Breast epithelium (tissue), 4 donors: ENCODE measurements at regions not wholly inside any gene's neighbourhood (a gene's known extent, or its start where the extent isn't known, plus 50 kb on each side); places are given as distances from the start of the nearest gene placed in this dataset.
"Not testable (repeated sequence)": the region's sequence is repeated elsewhere in the genome, so short reads cannot be mapped to it uniquely, and the experiment has no call there.

Experiments used
- DNase-seq, 2 donors: peaks; one replicate each; pipeline ENCODE4 v3.0.0-alpha.2; 2019; ENCODE audit warnings: low spot score in 2 of 2
- H3K27ac ChIP-seq, 2 donors: fragments of 200-600 bp; sonication (generic) in 1 of 2; one replicate each; pipeline ENCODE4 v1.5.1; 2016 to 2019; ENCODE audit warnings: mild to moderate bottlenecking in 1 of 2
- H3K27me3 ChIP-seq, 2 donors: fragments of 200-600 bp; sonication (generic) in 1 of 2; one replicate each; pipeline versions ENCODE4 v1.5.1 to v1.6.0; 2017 to 2019; ENCODE audit warnings: control low read depth in 1 of 2, mild to moderate bottlenecking in 1 of 2
- H3K36me3 ChIP-seq: fragments of 200-600 bp; one replicate; pipeline ENCODE4 v1.5.1; 2019
- H3K4me1 ChIP-seq, 2 donors: fragments of 200-600 bp; sonication (generic); one replicate each; pipeline ENCODE4 v1.5.1; 2016 to 2019; ENCODE audit warnings: control low read depth in 1 of 2
- H3K4me3 ChIP-seq, 3 donors: fragments of 200-600 bp; sonication (generic); 1 replicate in 2 of 3; 2 replicates in 1 of 3; pipeline ENCODE4 v1.5.1; 2016 to 2019; ENCODE audit warnings: mild to moderate bottlenecking in 3 of 3, moderate library complexity in 2 of 3
- H3K9me3 ChIP-seq, 2 donors: fragments of 200-600 bp; sonication (generic) in 1 of 2; one replicate each; pipeline ENCODE4 v1.5.1; 2016 to 2019; ENCODE audit warnings: control low read depth in 1 of 2
- POLR2A ChIP-seq: fragments of 450-650 bp; IDR thresholded peaks from one replicate; pipeline ENCODE4 v1.6.1; 2016; ENCODE audit warnings: antibody characterized with exemption, mild to moderate bottlenecking, moderate library complexity
- POLR2AphosphoS5 ChIP-seq, 3 donors: sonication (generic); formaldehyde crosslinking; IDR thresholded peaks; one replicate each; pipeline ENCODE4 v1.6.1; 2017; ENCODE audit warnings: antibody characterized with exemption in 3 of 3
- intact Hi-C: fragments of 100-400 bp; cut with DNase I; formaldehyde crosslinking; loops from one replicate; pipeline ENCODE4 v1.15.1; 2023; ENCODE audit warnings: low total_unique reads
- TF ChIP-seq, protein P1 (sequence below), 3 donors: fragments of 450-650 bp; IDR thresholded peaks; one replicate each; pipeline ENCODE4 v1.5.1; 2016 to 2017; ENCODE audit warnings: antibody characterized with exemption in 3 of 3, mild to moderate bottlenecking in 3 of 3, moderate library complexity in 3 of 3

GRCh38 chr6:86154852-86155251 lies 512.2 kb upstream of the SYNCRIP start:
- no peaks in the 10 kb centered on the region for H3K36me3 ChIP-seq
- no peaks in the 10 kb centered on the region for H3K9me3 ChIP-seq
- intact Hi-C loops, result no loop called here
- TF ChIP-seq POLR2AphosphoS5 (IDR thresholded peaks at IDR 0.05), result no peak
- TF ChIP-seq POLR2A, result no peak
- H3K4me1 ChIP-seq, result no peaks in the 10 kb centered on the region
- no peak overlapping the region for H3K4me3 ChIP-seq
- H3K27ac ChIP-seq, result no peak overlapping the region
- no peaks in the 10 kb centered on the region for H3K27me3 ChIP-seq
- DNase-seq, result no peak

GRCh38 chr6:86153521-86153920 lies 510.8 kb upstream of the SYNCRIP start:
- H3K9me3 ChIP-seq, result no peaks in the 10 kb centered on the region
- no peaks in the 10 kb centered on the region for H3K27me3 ChIP-seq

GRCh38 chr6:86152546-86152945 lies 509.9 kb upstream of the SYNCRIP start:
- TF ChIP-seq POLR2A (no peak), POLR2AphosphoS5 (IDR thresholded peaks at IDR 0.05) (no peak)
- TF ChIP-seq, protein P1, sequence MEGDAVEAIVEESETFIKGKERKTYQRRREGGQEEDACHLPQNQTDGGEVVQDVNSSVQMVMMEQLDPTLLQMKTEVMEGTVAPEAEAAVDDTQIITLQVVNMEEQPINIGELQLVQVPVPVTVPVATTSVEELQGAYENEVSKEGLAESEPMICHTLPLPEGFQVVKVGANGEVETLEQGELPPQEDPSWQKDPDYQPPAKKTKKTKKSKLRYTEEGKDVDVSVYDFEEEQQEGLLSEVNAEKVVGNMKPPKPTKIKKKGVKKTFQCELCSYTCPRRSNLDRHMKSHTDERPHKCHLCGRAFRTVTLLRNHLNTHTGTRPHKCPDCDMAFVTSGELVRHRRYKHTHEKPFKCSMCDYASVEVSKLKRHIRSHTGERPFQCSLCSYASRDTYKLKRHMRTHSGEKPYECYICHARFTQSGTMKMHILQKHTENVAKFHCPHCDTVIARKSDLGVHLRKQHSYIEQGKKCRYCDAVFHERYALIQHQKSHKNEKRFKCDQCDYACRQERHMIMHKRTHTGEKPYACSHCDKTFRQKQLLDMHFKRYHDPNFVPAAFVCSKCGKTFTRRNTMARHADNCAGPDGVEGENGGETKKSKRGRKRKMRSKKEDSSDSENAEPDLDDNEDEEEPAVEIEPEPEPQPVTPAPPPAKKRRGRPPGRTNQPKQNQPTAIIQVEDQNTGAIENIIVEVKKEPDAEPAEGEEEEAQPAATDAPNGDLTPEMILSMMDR (IDR thresholded peaks at IDR 0.05), result no peak
- Histone ChIP-seq H3K4me1 (no peaks in the 10 kb centered on the region), H3K4me3 (no peak overlapping the region), H3K9me3 (no peaks in the 10 kb centered on the region), H3K27ac (no peak overlapping the region), H3K36me3 (no peaks in the 10 kb centered on the region), H3K27me3 (no peaks in the 10 kb centered on the region)
- DNase-seq, result no peak
- intact Hi-C loops, result no loop called here

More at GRCh38 chr6:86153521-86153920, 510.8 kb upstream of the SYNCRIP start:
- intact Hi-C loops, result no loop called here
- no peak for DNase-seq
- H3K4me1 ChIP-seq, result no peaks in the 10 kb centered on the region
- TF ChIP-seq POLR2AphosphoS5 (IDR thresholded peaks at IDR 0.05), result no peak
- TF ChIP-seq, protein P1 (IDR thresholded peaks at IDR 0.05), result no peak
- no peak for TF ChIP-seq POLR2A
- no peak overlapping the region for H3K27ac ChIP-seq
- H3K36me3 ChIP-seq, result no peaks in the 10 kb centered on the region
- no peak overlapping the region for H3K4me3 ChIP-seq

DNA sequence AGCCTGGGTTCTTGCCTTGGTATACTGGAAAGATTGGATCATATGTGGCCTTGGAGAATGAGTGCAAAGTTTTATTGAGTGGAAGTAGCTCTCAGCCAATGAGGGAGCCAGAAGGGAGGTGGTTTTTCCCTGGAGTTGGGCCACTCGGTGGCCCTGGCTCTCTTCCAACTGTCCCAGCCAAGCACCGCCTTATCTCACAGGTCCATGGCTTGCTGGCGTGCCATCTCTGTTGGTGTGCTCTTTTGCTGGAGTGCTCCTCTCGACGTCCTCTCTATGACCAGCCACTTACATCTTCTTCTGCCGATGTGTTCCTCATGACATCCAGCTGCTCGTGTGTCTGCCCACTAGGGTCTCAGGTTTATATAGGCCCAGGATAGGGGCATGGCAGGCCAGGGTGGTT lies 505.9 kb upstream of the SYNCRIP start:
- DNase-seq, result no peak
- Histone ChIP-seq H3K36me3 (no peaks in the 10 kb centered on the region), H3K9me3 (no peaks in the 10 kb centered on the region), H3K4me3 (no peak overlapping the region), H3K4me1 (no peaks in the 10 kb centered on the region), H3K27ac (no peak overlapping the region), H3K27me3 (no peaks in the 10 kb centered on the region)
- TF ChIP-seq, protein P1 (IDR thresholded peaks at IDR 0.05), result no peak
- TF ChIP-seq POLR2A (no peak), POLR2AphosphoS5 (IDR thresholded peaks at IDR 0.05) (no peak)
- intact Hi-C loops, result no loop called here

DNA sequence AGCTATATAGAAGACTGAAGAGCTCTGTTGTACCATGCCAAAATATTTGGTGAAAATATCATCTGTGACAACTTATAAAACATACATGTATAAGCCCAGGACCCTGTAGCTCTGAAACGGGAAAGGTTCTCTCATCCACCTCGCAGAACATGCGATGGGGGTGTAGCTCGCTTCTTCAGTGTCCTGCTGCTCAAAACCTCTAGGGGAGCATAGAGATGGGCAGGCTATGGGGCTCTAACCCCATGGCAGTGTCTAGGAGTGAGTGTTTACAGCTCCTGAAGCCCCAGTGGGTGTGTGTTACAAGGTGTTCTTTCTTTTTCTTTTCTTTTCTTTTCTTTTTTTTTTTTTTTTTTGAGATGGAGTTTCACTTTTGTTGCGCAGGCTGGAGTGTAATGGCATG lies 505.2 kb upstream of the SYNCRIP start:
- Histone ChIP-seq H3K27ac (no peak overlapping the region), H3K4me3 (no peak overlapping the region), H3K27me3 (no peaks in the 10 kb centered on the region), H3K9me3 (no peaks in the 10 kb centered on the region), H3K4me1 (no peaks in the 10 kb centered on the region), H3K36me3 (no peaks in the 10 kb centered on the region)
- intact Hi-C loops, result no loop called here
- no peak for TF ChIP-seq POLR2AphosphoS5 (IDR thresholded peaks at IDR 0.05)
- no peak for TF ChIP-seq POLR2A
- no peak for DNase-seq

DNA sequence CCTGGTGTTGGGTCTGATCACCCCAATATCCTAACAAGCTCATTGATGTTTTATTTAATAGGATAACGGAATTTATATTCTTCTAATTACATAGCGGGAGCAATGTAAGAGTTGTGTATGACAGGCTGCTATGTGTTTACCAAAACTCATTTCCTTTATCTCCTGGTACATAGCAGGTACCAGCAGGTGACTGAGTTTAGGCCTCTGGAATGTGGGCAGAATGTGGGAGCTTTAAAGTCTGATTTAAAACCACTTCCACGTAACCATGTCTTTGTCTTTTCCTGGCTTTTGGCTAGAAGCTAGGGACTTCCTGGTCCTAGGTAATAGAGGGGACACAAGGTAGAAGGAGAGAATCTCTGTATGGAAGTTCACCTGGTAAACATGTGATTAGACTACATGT lies 504.6 kb upstream of the SYNCRIP start:
- no peak for DNase-seq
- H3K27me3 ChIP-seq, result no peaks in the 10 kb centered on the region
- intact Hi-C loops, result no loop called here
- TF ChIP-seq POLR2A, result no peak
- TF ChIP-seq, protein P1 (IDR thresholded peaks at IDR 0.05), result no peak
- H3K9me3 ChIP-seq, result no peaks in the 10 kb centered on the region
- no peaks in the 10 kb centered on the region for H3K36me3 ChIP-seq
- H3K4me1 ChIP-seq, result no peaks in the 10 kb centered on the region
- H3K27ac ChIP-seq, result no peak overlapping the region
- H3K4me3 ChIP-seq, result no peak overlapping the region

DNA sequence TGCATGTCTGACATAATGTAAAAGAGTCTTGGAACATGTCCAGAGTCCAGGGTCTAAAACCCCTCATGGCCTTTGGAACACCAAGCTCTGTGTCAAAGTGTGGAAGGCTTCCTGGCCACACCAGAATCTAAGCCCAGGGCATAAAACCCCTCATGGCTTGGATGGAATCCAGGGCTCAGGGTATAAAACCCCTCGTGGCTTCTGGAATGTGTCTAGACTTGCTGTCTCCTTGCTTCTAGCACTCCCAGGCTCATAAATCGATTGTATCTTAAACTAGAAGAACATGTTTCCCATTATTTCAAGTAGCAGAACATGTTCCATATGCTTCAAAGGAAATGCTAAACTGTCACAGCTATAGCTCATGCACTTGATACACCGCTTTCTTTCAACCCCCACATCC lies 504.1 kb upstream of the SYNCRIP start:
- H3K27me3 ChIP-seq, H3K9me3 ChIP-seq, H3K27ac ChIP-seq, intact Hi-C loops, DNase-seq, H3K4me3 ChIP-seq, H3K36me3 ChIP-seq, H3K4me1 ChIP-seq: not testable (repeated sequence)
